ENCODE measurements at regions not wholly inside any gene's neighbourhood (a gene's known extent, or its start where the extent isn't known, plus 50 kb on each side); places are given as distances from the start of the nearest gene placed in this dataset.

- TF ChIP-seq ELF1 (IDR thresholded peaks at IDR 0.05; ENCODE audit: borderline replicate concordance, low read depth) (no peak), CBX3 (IDR thresholded peaks at IDR 0.05; ENCODE audit: low read depth) (peak; percentile 100), CEBPB (IDR thresholded peaks at IDR 0.05; ENCODE audit: low read depth) (no peak)
Observed at GRCh38 chr1:29379443-29380073, 143.2 kb downstream of the PTPRU start (continued).

Data from HCT116 (cell line).